Lung (tissue), 11 donors: ENCODE measurements at regions not wholly inside any gene's neighbourhood (a gene's known extent, or its start where the extent isn't known, plus 50 kb on each side); places are given as distances from the start of the nearest gene placed in this dataset.

Experiments used
- ATAC-seq: fragments of 200-7000 bp; cut with Tn5 transposase; one replicate; pipeline ENCODE4 v1.9.1; 2020; ENCODE audit warnings: moderate number of reproducible peaks; ENCODE audit not compliant: insufficient read depth, low FRiP score
- DNase-seq, 3 donors: peaks; one replicate each; pipeline ENCODE4 v3.0.0-alpha.2; 2013 to 2017
- H3K27ac ChIP-seq, 2 donors: one replicate each; pipeline ENCODE4 v1.5.1; 2013; ENCODE audit warnings: mild to moderate bottlenecking in 2 of 2, moderate library complexity in 2 of 2, control low read depth in 1 of 2, inconsistent platforms in 1 of 2, low read depth in 1 of 2, low read length in 1 of 2
- H3K27me3 ChIP-seq, 3 donors: one replicate each; pipeline ENCODE4 v1.5.1; 2013; ENCODE audit warnings: low read length in 2 of 3; ENCODE audit not compliant: control insufficient read depth in 3 of 3, insufficient read depth in 3 of 3
- H3K36me3 ChIP-seq, 4 donors: one replicate each; pipeline ENCODE4 v1.5.1; 2013; ENCODE audit warnings: low read length in 4 of 4, mild to moderate bottlenecking in 1 of 4, moderate library complexity in 1 of 4; ENCODE audit not compliant: control insufficient read depth in 4 of 4, insufficient read depth in 4 of 4
- H3K4me1 ChIP-seq, 5 donors: one replicate each; pipeline ENCODE4 v1.5.1; 2013; ENCODE audit warnings: low read length in 5 of 5, mild to moderate bottlenecking in 2 of 5, moderate library complexity in 1 of 5; ENCODE audit not compliant: control insufficient read depth in 5 of 5, insufficient read depth in 5 of 5
- H3K4me3 ChIP-seq: one replicate; pipeline ENCODE4 v1.5.1; 2013; ENCODE audit warnings: mild to moderate bottlenecking, control low read depth, moderate library complexity
- H3K9ac ChIP-seq, 2 donors: one replicate each; pipeline ENCODE4 v1.5.1; 2013; ENCODE audit warnings: low read length in 2 of 2, control low read depth in 1 of 2; ENCODE audit not compliant: insufficient read depth in 1 of 2
- H3K9me3 ChIP-seq, 4 donors: one replicate each; pipeline ENCODE4 v1.5.1; 2013; ENCODE audit warnings: low read length in 3 of 4, mild to moderate bottlenecking in 1 of 4, moderate library complexity in 1 of 4; ENCODE audit not compliant: control insufficient read depth in 4 of 4, insufficient read depth in 3 of 4
- WGBS, 2 donors: extraction: QIAGEN DNeasy Blood & Tissue Kit; methylation state at CpG; one replicate each; pipeline ENCODE4 v1.1.7; 2013; 5-methylcytosine and 5-hydroxymethylcytosine counted together
- TF ChIP-seq, protein P1 (sequence below): IDR thresholded peaks from 2 replicates; pipeline ENCODE4 v1.5.1; 2012; ENCODE audit warnings: mild to moderate bottlenecking; ENCODE audit errors: control extremely low read depth, extremely low read depth
- donor health status: control.
- donor health status: control.
- donor health status: Bipolar disorder and iron deficiency.
- donor health status: healthy.
- donor health status: DM: yes; HTN: yes; CAD: no.

GRCh38 chr1:208743361-208743760 lies 499.2 kb upstream of the PLXNA2 start:
- Histone ChIP-seq H3K27ac (no peak overlapping the region), H3K4me3 (no peak overlapping the region), H3K9me3 (no peaks in the 10 kb centered on the region), H3K27me3 (no peaks in the 10 kb centered on the region), H3K9ac (peak overlapping the region in 1 of 2 donors; percentile 19), H3K36me3 (no peaks in the 10 kb centered on the region), H3K4me1 (peaks cover 0 to 13% (median 0%) of the 10 kb centered on the region in 5 donors)
- 85 to 92% methylated on average over 5 of the region's 5 CpGs for whole genome bisulfite sequencing, 2 donors
- DNase-seq (peak in 2 of 3 donors; percentile 81 to 90), ATAC-seq (no peak)
- TF ChIP-seq, protein P1, sequence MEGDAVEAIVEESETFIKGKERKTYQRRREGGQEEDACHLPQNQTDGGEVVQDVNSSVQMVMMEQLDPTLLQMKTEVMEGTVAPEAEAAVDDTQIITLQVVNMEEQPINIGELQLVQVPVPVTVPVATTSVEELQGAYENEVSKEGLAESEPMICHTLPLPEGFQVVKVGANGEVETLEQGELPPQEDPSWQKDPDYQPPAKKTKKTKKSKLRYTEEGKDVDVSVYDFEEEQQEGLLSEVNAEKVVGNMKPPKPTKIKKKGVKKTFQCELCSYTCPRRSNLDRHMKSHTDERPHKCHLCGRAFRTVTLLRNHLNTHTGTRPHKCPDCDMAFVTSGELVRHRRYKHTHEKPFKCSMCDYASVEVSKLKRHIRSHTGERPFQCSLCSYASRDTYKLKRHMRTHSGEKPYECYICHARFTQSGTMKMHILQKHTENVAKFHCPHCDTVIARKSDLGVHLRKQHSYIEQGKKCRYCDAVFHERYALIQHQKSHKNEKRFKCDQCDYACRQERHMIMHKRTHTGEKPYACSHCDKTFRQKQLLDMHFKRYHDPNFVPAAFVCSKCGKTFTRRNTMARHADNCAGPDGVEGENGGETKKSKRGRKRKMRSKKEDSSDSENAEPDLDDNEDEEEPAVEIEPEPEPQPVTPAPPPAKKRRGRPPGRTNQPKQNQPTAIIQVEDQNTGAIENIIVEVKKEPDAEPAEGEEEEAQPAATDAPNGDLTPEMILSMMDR = no peak

DNA sequence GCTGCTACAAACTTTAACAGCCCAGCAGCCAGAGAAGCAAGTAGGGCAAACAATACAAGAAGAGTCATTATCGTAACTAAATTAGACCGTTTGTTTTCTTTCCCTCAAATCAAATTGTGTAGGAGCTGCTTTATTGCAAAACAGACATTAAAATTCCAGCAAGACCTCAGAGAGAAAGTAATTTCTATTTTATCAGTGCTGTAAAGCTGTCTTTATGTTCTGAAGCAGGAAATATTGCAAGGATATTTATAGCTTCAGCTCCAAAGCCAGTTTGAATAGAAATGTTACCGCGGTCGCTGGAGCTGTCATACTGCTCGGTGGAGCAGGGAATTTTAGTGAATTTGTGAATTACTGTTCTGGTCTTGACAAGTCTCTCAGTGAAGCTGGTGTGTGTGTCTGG lies 503.8 kb upstream of the PLXNA2 start:
- Histone ChIP-seq H3K27me3 (no peaks in the 10 kb centered on the region), H3K9ac (no peak overlapping the region), H3K4me3 (no peak overlapping the region), H3K9me3 (no peaks in the 10 kb centered on the region), H3K27ac (no peak overlapping the region), H3K36me3 (no peaks in the 10 kb centered on the region), H3K4me1 (peaks cover 0 to 19% (median 0%) of the 10 kb centered on the region in 5 donors)
- peak; percentile 20 to 70 (median 40) for DNase-seq
- WGBS, 2 donors = 8 to 26% methylated on average over 6 of the region's 6 CpGs
- ATAC-seq = no peak
- TF ChIP-seq, protein P1 = no peak

GRCh38 chr1:208748387-208749165 lies 504.4 kb upstream of the PLXNA2 start:
- no peaks in the 10 kb centered on the region for H3K36me3 ChIP-seq
- H3K9ac ChIP-seq = no peak overlapping the region
- H3K27ac ChIP-seq = no peak overlapping the region
- peaks cover 0 to 19% (median 0%) of the 10 kb centered on the region in 5 donors for H3K4me1 ChIP-seq
- H3K27me3 ChIP-seq = no peaks in the 10 kb centered on the region
- ATAC-seq = no peak
- no peak for DNase-seq
- no peak overlapping the region for H3K4me3 ChIP-seq
- TF ChIP-seq, protein P1 = no peak
- H3K9me3 ChIP-seq = no peaks in the 10 kb centered on the region
- WGBS, 2 donors = 84 to 85% methylated on average over 6 of the region's 6 CpGs
